ENCODE measurements at regions not wholly inside any gene's neighbourhood (a gene's known extent, or its start where the extent isn't known, plus 50 kb on each side); places are given as distances from the start of the nearest gene placed in this dataset.

DNA sequence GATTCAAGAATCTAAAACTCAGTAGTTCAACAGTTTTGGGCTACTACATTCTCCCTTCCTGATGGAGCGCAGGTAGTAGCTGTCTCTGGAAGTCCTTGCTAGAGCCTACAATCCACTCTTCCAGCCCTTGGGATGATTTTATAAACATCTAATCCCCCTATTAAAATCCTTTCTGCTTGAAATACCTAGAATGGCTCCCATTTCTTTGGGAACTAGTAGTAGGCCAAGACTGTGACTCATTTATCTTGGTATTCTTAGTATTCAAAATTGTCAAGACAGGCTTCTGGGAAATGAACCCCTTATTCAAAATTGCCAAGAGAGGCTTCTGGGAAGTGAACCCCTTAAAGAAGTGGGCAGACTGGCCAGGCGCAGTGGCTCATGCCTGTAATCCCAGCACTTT, 142.5 kb upstream of the FGGY start:
- TF ChIP-seq, protein P1, sequence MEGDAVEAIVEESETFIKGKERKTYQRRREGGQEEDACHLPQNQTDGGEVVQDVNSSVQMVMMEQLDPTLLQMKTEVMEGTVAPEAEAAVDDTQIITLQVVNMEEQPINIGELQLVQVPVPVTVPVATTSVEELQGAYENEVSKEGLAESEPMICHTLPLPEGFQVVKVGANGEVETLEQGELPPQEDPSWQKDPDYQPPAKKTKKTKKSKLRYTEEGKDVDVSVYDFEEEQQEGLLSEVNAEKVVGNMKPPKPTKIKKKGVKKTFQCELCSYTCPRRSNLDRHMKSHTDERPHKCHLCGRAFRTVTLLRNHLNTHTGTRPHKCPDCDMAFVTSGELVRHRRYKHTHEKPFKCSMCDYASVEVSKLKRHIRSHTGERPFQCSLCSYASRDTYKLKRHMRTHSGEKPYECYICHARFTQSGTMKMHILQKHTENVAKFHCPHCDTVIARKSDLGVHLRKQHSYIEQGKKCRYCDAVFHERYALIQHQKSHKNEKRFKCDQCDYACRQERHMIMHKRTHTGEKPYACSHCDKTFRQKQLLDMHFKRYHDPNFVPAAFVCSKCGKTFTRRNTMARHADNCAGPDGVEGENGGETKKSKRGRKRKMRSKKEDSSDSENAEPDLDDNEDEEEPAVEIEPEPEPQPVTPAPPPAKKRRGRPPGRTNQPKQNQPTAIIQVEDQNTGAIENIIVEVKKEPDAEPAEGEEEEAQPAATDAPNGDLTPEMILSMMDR (IDR thresholded peaks at IDR 0.05; ENCODE audit: insufficient read depth, low read depth, low read length, missing control alignments): no peak
- no peak overlapping the region for H3K4me3 ChIP-seq (ENCODE audit: low read length)
- no peak for DNase-seq (ENCODE audit: low read depth)

DNA sequence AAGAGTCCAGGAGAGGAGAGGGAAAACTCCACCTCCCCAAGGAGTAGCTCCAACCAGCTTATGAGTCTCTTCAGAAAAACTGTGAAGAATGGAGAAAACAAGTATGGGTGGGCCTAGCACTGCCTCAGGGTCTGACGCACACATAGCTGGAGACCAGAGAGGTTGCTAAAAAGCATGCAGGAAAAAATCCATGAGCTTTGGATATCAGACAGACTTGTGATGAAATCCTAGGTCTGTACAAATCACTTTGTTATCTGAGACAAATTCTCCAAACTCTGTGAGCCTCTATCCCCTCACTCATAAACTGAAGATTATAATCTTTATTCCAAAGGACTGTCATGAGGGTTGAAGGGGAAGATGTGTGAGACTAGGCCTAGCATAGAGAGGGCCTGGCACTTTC, 141.5 kb upstream of the FGGY start:
- TF ChIP-seq, protein P1 (IDR thresholded peaks at IDR 0.05; ENCODE audit: insufficient read depth, low read depth, low read length, missing control alignments): no peak
- H3K4me3 ChIP-seq (ENCODE audit: low read length): no peak overlapping the region
- no peak for DNase-seq (ENCODE audit: low read depth)

DNA sequence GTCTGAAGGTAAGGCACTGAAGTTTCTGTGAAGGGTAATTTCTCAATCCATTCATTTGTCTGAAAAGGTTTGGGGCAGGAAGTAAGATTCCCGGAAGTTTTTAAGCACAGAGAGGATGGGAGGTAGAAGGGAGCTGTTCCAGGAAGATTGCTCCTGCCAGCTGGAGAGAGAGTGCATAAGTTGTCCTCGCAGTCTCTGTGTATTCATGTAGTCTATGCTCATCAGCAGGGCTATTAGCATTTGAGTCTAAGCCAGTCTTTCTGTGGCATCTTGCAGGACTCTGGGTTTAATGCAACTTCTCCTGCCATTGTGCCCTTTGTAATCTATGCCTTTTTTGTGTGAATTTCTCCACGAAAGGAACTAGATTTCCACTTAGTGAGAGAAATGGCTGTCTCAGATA, 140.8 kb upstream of the FGGY start:
- TF ChIP-seq, protein P1 (IDR thresholded peaks at IDR 0.05; ENCODE audit: insufficient read depth, low read depth, low read length, missing control alignments): no peak
- no peak overlapping the region for H3K4me3 ChIP-seq (ENCODE audit: low read length)
- DNase-seq (ENCODE audit: low read depth): no peak

DNA sequence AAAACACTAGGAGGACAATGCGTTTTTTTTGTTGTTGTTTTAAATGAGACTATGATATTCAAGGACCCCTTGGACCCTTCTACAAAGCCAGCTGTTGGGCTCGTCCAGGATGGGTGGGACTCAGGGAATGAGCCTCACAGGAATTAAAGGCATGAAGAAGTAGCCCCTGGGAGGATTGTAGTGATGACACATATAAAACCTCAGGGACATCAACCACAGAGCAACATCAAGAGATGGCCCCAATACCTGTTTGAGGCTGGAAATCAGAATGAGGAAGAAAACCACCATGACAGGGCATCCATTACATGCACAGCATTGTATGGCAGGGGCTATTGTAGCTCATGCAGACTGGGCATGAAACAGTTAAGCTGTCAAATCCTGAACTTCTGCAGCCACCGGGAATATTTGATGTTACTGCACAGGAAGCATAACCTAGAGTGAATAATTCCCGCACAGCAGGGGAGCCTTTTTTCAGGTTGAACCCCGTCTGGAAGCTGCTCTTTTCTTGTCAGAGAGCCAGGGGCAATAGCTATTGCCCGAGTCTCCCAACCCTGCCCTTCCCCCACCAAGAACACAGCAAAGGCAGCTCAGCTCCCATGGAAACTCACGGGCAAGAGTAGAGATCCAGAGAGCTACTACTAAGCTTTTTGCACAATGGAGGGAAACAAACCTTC, 140.2 kb upstream of the FGGY start:
- no peak for DNase-seq (ENCODE audit: low read depth)
- TF ChIP-seq, protein P1 (IDR thresholded peaks at IDR 0.05; ENCODE audit: insufficient read depth, low read depth, low read length, missing control alignments): no peak

DNA sequence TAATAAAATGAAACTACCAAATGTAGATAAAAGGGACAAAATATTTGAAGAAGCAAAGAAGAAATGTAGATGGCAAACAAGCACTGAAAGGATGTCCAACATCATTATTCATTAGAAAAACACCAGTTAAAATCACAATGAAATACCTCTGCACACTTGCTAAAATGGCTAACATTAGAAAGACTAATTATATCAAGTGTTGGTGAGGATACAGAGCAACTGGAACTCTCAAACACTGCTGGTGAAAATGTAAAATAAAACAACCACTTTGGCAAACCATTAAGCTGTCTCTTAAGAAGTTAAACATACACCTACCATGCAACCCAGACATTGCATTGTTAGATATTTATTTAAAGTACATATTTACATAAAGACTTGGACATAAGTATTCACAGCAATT, 138.6 kb upstream of the FGGY start:
- TF ChIP-seq, protein P1 (IDR thresholded peaks at IDR 0.05; ENCODE audit: insufficient read depth, low read depth, low read length, missing control alignments): no peak
- H3K4me3 ChIP-seq (ENCODE audit: low read length): no peak overlapping the region
- no peak for DNase-seq (ENCODE audit: low read depth)

More for the DNA sequence above, 140.2 kb upstream of the FGGY start:
- H3K4me3 ChIP-seq (ENCODE audit: low read length): no peak overlapping the region

DNA sequence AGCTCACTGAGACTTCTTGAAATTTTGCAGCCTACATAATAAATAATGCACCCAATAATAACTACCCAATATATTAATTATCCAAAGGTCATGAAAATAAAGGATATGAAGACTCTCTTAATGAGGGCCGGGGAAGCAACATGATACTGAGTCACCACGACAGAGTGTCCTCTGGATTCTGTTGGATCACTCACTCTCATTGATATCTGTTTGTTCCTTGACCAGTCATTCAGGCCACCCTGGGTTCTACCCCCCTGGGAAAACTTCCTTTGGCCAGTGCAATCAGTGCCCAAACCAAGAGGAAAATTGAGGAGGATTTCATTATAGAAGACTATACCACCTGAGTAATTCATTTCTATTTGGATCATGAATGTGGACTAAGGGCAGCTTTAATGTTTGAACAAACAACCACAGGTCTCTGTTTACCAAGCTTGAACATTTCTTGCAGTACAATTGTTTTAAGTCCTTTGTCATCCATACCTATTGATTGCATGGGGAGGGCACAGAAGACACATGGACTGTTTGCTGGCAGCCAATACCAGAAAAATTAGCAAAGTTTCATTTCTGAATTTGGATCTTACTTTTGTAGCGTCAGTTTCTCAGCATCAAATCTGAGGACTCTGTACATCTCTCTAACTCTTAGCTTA, 137.2 kb upstream of the FGGY start:
- H3K4me3 ChIP-seq (ENCODE audit: low read length): no peak overlapping the region
- TF ChIP-seq, protein P1 (IDR thresholded peaks at IDR 0.05; ENCODE audit: insufficient read depth, low read depth, low read length, missing control alignments): no peak
- no peak for DNase-seq (ENCODE audit: low read depth)

DNA sequence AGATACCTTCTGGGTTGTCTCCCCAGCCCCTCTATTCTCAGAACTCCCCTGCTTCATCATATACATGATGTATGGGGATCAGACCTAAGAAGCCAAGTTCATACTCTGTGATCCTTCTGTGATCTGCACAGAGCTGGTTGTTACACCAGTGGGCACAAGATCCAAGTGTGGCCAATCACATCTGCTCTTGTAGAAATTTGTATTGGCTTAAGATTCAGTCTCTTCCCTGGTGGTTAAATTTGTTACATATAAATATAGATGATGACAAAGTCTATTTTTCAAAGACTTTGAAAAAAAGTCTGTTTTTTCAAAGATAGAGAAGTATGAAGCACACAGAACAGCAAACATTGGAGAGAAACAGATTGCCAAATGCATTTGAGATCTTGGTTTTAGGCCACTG, 135.8 kb upstream of the FGGY start:
- TF ChIP-seq, protein P1 (IDR thresholded peaks at IDR 0.05; ENCODE audit: insufficient read depth, low read depth, low read length, missing control alignments): no peak
- DNase-seq (ENCODE audit: low read depth): no peak
- no peak overlapping the region for H3K4me3 ChIP-seq (ENCODE audit: low read length)
